HG03469 (cell line): ENCODE measurements at regions not wholly inside any gene's neighbourhood (a gene's known extent, or its start where the extent isn't known, plus 50 kb on each side); places are given as distances from the start of the nearest gene placed in this dataset.

Experiments
- ATAC-seq: cut with Tn5 transposase; IDR thresholded peaks from one replicate; pipeline ENCODE4 v1.9.1; 2021; ENCODE audit warnings: mild to moderate bottlenecking, moderate library complexity, moderate number of reproducible peaks; ENCODE audit not compliant: unreplicated experiment

GRCh38 chr9:107198718-107199117, 84.4 kb upstream of the RAD23B start:
- no peak for ATAC-seq

- no peak for ATAC-seq
Observed at GRCh38 chr9:107208121-107208520, 75.0 kb upstream of the RAD23B start.

GRCh38 chr9:107210775-107211174, 72.3 kb upstream of the RAD23B start:
- ATAC-seq: no peak

GRCh38 chr9:107211284-107211923, 71.7 kb upstream of the RAD23B start:
- no peak for ATAC-seq

- ATAC-seq: no peak
Observed at GRCh38 chr9:107212613-107213012, 70.5 kb upstream of the RAD23B start.

GRCh38 chr9:107213080-107213479, 70.0 kb upstream of the RAD23B start:
- no peak for ATAC-seq

- peak; percentile 94 for ATAC-seq
Observed at GRCh38 chr9:107213561-107214028, 69.5 kb upstream of the RAD23B start.

GRCh38 chr9:107214381-107214780, 68.7 kb upstream of the RAD23B start:
- no peak for ATAC-seq

- ATAC-seq: no peak
Observed at GRCh38 chr9:107214915-107215314, 68.2 kb upstream of the RAD23B start.

GRCh38 chr9:107215381-107215780, 67.7 kb upstream of the RAD23B start:
- ATAC-seq: no peak

GRCh38 chr9:107216329-107216728, 66.8 kb upstream of the RAD23B start:
- no peak for ATAC-seq

- peak; percentile 65 for ATAC-seq
Observed at GRCh38 chr9:107218829-107219485, 64.1 kb upstream of the RAD23B start.

- ATAC-seq: no peak
Observed at GRCh38 chr9:107219486-107220077, 63.5 kb upstream of the RAD23B start.

- no peak for ATAC-seq
Observed at GRCh38 chr9:107221321-107221720, 61.8 kb upstream of the RAD23B start.

GRCh38 chr9:107222020-107222522, 61.0 kb upstream of the RAD23B start:
- ATAC-seq: no peak

- ATAC-seq: no peak
Observed at GRCh38 chr9:107223381-107223780, 59.7 kb upstream of the RAD23B start.

GRCh38 chr9:107224252-107224651, 58.8 kb upstream of the RAD23B start:
- ATAC-seq: no peak

- ATAC-seq: no peak
Observed at GRCh38 chr9:107226421-107226820, 56.7 kb upstream of the RAD23B start.

GRCh38 chr9:107227774-107228173, 55.3 kb upstream of the RAD23B start:
- ATAC-seq: no peak

- ATAC-seq: no peak
Observed at GRCh38 chr9:107228496-107229039, 54.5 kb upstream of the RAD23B start.

- ATAC-seq: no peak
Observed at GRCh38 chr9:107229241-107229741, 53.8 kb upstream of the RAD23B start.
